GM18873 (cell line): ENCODE measurements at regions not wholly inside any gene's neighbourhood (a gene's known extent, or its start where the extent isn't known, plus 50 kb on each side); places are given as distances from the start of the nearest gene placed in this dataset.

Experiments used
- ATAC-seq: cut with Tn5 transposase; IDR thresholded peaks from one replicate; pipeline ENCODE4 v1.9.1; 2021; ENCODE audit warnings: mild to moderate bottlenecking, moderate library complexity, moderate number of reproducible peaks; ENCODE audit not compliant: unreplicated experiment, low FRiP score

DNA sequence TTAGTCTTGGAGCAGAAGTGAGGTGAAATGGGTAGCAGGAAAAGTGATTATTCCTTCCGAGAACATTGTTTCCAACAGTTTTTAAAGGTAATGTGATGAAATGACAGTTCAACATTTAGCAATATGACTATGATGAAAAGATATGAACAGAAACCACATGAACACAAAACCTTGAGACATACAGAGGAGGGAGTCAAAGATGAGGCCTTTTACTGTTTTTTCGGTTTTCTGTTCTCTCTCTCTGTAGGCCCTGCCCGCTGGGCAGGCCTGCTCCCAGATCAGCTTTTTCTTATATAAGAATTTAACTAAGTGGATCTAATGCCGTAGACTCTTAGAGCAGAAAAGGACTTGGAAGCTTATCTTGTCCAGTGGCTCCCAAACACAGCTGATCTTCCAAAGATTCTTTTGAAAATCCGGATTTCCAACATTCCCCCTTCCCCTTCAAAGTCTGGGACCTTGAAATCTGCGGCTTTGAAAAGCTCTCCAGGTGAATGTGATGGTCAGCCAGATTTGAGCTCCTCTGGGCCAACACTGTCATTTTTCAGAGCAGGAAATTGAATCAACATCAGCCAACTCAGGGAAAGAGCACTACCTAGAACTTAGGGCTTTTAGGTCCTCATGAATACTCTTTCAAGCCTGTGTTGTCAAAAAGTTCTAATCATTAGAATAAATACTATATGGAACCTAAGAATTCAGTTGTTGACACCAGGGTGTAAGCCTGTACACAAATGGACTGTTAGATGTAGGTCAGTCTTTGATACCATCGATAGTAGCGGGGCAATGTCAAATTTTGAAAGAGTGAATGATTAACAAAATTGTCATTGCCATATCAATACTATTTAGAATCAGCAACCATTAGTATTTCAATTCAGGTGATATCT lies 372.7 kb downstream of the SHQ1 start:
- no peak for ATAC-seq

DNA sequence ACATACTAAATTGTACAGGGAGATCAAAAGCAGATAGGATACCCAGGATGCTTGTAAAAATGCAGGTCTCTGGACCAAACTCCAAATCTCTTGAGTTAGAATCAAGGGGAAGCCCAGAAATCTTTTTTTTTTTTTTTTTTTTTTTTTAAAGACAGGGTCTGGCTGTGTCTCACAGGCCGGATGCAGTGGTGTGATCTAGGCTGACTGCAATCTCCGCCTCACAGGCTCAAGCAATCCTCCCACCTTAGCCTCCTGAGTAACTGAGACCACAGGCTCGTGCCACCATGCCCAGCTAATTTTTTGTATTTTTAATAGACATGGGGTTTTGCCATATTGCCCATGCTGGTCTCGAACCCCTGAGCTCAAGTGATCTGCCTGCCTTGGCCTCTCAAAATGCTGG lies 373.5 kb downstream of the SHQ1 start:
- ATAC-seq, result no peak

DNA sequence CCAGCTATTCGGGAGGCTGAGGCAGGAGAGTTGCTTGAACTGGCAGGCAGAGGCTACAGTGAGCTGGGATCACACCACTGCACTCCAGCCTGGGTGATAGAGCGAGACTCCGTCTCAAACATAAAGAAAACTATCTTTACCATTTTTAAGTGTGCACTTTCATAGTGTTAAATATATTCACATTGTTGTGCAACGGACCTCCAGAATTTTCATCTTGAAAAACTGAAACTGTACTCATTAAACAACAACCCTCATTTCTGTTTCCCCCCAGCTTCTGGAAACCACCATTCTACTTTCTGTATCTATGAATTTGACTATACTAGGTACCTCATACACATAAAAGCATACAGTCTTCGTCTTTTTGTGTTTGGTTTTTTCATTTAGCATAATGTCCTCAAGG lies 375.1 kb downstream of the SHQ1 start:
- ATAC-seq, result peak; percentile 86

DNA sequence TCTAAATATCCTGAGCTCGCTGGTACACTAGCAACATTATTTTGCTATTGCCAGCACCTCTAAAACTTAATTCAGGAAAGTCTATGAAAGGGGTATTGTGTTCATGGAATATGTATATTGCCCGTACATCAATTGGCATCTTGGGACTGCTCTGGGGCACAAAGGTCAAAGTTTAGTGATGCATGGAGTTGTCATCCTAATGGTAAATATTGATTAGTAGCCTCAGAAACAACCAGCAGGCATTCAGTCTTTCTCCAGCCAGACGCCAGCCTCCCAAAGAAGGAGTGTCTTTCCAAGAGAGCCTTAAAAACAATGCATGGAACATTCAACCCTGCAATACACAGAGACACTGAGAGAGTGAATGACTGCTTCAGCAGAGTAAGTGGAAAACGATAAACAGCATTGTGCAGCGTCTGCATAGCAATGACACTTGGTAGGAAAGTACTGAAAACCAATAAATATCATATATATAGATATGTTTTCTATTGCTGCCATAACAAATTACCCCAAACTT lies 377.3 kb downstream of the SHQ1 start:
- ATAC-seq, result no peak

DNA sequence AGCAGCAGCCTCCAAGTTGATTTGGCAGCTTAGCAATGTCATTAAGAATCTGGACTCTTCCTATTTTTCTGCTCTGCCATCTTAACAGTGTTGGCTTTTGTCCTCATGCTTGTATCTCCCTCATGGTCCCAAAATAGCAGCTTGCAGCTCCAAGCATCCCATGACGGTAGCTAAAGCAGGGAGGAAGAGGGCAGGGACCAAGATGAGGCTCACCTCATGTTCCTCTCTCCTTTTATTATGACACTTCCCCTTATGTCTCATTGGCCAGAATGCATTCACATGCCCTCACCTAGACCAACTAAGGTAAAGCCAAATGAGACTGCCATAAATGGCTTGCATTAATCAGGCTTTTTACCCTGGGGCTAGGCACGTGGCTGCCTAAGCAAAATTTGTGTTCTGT lies 382.4 kb downstream of the SHQ1 start:
- no peak for ATAC-seq

DNA sequence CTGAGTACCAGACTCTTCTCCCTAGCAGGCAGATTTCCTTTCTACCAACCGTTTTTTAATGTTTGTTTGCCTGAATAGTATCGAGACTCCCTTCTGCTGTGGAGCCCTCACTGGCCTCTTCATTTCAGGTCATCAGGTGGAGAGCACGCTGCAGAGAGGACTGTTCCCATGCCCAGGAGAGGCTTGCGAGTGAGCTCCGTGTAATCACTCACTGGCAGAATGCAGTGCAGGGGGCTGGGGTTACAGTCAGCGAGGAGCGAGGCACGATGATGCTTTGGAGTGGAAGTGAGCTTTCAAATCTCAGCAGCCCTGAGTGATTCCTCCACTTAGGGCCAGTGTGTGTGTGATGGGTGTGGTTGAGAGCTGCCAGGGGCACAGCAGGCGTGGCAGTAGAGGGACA lies 385.2 kb downstream of the SHQ1 start:
- ATAC-seq, result no peak

DNA sequence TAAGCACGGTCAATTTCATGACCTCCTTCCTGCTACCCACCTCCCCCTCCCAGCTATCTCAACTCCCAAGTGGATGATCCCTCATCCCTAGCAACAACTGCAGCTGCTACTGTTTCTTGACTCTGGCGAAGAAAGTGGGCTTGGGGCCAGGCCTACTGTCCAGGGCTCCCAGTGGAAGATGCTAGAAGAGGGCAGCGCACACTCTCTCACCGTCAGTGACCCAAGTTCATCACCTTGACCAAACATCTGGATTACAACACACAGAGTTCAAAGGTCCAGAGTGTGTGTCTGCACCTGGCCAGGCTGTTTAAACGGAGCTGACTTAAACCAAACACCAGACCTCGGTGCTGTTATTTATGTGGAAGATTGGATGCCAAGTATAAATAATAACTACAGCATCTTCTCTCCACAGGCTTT lies 385.6 kb downstream of the SHQ1 start:
- no peak for ATAC-seq

DNA sequence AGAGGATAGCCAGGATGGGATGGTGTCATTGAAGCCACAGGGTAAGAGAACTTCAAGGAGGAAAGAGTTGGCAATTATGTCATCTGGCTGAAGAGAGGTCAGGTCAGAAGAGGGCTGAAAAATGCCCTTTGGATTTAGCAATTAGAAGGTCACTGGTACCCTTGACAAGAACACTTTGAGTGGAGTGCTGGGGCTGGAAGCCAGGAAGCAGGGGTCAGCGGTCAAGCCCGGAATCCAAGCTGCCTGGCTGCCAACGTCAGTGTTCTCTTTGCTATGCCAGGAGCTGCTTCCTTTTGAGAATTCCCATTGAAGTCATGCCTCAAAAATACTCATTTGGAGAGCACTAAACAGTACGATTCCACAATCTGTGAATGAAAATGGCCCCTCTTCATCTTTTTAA lies 386.5 kb downstream of the SHQ1 start:
- no peak for ATAC-seq

DNA sequence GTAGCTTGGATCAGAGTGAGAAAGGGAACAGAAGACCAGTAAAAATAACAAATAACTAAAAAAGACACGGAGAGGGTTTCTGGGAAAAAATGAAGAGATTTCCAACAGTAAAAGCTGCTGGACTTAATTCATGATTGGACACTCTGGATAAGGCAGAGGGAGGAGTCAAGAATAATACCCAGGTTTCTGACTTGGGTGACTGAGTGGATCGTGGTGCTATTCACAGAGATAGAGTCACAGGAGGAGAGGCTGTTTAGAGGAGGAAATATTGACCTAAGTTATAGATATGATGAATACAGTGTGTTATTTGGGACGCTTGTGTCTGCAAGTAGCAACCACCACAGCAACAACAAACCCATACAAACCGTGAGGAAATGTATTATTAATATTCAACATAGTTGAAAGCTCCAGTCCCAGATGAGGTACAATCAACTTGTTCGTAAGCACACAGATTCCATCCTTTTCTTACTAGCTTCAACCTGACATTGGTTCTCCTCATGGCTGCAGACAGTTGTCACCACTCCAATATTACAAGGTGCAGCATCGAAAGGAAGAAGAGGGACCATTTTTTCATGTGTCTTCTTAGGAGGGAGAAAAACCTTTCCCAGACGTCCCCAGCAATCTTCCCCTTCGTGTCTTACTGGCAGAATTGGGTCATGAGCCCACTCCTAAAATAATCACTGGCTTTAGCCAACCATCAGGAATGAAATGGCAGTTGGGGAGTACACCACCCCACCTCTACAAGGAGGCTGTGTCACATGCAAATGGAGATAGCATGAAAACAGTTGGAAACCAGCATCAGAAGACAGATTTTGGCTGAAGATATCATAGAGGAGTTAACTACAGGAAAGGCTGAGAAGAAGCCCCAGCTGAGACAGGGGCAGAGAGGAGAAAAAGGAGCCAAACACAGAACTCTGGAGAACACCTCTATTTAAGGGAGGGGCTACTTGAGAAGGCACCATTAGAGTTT lies 387.8 kb downstream of the SHQ1 start:
- no peak for ATAC-seq

DNA sequence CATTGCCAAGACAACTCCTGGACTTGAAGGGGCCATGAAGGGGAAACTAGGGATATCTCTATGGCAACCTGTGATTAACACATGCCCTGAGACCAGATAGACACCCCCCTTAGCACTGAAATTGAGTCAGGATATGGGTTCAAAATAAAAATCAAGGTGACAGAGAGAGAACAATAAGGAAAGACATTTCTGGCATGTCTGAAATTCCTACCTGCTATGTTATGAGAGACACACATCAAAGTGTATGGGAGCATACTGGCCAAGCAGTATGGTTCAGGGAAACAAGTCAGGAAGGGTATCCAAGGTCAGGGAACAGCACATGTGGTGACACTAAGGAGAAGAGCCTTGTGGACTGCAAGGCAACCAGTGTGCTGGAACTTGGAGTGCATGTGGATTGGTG lies 388.7 kb downstream of the SHQ1 start:
- ATAC-seq, result no peak

DNA sequence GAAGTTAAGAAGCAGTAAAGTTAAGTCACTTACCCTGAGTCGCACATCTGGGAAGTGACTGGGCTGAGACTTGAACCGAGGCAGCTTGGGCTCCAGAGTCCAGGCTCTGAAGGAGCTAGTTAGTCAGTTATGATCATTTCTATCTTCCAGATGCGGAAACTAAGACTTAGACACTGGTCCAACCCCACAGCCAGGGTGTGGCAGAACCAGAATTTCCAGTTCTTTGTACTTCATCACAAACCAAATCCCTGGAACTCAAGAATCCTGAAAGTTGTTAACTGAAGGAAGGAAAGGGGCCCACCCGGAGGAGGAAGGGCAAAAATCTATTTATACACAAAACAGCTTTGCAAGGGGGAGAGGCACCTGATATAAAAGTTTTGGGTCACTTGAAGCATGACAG lies 389.9 kb downstream of the SHQ1 start:
- no peak for ATAC-seq

DNA sequence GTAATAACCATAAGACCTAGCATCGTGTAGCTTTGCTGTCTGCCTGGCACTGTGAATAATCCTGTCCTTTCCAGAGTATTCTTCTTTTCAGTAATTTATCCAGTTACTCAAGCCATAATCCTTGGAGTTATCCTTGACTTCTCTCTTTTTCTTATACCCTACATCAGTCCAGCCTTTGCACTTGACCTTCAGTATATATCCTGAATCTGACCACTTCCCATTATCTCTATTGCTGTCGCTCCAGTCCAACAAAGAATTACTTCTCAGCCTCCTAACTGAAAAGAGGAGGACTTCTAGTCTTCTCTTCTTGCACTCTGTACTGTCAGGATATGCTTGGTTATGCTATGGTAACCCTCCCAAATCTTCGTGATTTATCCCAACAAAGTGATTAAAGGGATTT lies 393.8 kb downstream of the SHQ1 start:
- no peak for ATAC-seq

DNA sequence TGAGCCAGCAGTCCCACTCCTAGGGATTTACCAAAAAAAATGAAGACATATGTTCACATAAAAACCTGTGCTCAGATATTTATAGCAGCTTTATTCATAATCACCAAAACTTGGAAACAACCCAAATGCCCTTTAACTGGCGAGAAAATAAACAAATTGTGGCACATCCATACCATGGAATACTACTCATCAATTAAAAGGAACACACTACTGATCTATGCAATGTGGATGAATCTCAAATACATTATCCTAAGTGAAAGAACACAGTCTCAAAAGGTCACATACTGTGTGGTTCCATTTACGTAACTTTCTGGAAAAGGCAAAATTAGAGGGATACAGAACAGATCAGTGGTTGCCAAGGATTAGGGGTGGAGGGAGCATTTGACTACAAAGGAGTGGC lies 394.5 kb downstream of the SHQ1 start:
- no peak for ATAC-seq

DNA sequence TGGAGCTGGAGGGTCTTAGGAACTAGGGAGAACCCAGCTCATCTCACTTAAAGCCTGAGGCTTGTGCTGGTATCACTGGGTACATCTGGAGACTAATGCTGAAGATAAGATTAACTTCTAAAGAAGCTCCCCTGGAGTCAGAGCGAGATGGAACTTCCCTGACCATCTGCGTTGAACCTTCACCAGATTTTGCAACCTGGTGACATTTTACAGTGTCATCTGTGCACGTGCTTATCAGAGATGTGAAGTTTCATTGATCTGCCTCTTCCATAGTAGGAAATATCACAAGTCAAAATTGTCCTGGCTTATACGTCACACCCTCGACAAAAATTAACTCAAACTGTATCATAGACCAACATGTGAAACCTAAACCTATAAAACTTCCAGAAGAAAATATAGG lies 395.5 kb downstream of the SHQ1 start:
- no peak for ATAC-seq

DNA sequence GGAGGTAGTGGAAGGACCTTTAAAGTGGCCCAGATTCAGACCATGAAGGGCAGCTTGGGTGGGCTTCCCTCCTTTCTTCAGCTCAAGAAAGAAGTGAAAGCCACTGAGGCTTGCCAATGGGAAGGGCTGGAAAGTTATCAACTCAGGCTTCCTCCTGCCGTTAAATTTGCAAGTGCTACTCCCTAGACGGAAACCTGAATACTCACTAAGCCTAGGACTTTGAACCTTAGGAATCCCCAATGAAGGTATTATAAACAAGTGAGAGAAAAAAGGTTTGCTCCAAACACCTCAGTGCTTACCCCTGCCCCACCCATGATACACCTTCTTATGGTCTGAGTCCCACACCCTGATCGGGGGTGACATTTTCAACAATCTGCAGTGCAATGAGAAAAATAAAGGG lies 396.4 kb downstream of the SHQ1 start:
- ATAC-seq, result no peak

DNA sequence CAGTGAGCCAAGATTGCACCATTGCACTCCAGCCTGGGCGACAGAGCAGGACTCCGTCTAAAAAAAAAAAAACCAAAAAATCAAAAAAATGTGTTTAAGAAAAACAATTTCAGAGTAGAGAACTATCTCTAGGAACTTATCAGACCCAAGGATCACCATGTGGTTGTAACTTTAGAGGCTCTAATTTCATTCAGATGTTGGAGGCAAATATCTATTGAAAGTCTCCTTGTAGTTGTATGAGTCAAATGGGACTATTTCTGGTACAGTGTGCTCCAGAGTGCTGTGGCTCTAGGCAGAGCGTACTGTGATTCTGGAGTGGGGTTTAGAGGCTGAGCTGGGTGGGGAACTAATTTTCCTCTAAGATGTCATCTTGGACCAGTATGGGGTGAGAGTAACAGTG lies 398.7 kb downstream of the SHQ1 start:
- no peak for ATAC-seq

DNA sequence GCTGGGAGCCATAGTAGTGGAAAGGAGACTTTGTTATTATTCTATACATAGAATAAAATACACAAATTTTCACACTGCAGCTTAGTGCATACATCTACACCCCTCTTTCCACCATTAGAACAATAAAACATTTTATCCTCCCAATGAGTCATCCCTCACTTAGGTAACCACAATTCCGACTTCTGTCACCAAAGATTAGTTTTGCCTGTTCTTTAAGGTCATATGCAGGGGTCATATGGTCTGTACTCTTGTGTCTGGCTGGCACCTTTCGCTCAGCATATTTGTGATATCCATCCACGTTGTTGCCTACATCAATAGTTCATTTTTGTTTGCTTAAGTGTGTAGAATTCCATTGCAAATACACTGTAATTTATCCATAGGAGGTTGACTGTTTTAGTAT lies 399.4 kb downstream of the SHQ1 start:
- ATAC-seq, result no peak

DNA sequence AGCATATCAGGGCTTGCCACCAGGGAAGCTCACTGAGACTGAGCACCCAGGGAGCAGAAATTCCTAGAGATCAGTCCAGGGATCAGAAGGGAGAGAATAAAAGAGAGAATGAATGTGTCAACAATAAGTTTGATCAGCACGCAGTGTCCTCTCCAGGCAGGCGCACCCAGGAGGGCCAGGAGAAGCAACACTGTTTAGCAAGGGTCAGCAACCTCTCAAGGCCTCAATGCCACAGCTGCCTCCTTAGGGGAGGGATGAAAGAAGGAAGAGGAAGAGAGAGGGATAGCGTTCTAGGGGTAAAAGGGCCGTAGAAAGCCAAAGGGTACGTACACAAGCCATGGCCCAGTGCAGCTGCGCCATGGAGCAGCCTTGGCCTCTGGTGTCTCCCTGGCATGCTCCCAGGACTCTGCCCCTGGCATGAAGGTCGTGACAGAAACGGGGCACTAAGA lies 399.8 kb downstream of the SHQ1 start:
- no peak for ATAC-seq

DNA sequence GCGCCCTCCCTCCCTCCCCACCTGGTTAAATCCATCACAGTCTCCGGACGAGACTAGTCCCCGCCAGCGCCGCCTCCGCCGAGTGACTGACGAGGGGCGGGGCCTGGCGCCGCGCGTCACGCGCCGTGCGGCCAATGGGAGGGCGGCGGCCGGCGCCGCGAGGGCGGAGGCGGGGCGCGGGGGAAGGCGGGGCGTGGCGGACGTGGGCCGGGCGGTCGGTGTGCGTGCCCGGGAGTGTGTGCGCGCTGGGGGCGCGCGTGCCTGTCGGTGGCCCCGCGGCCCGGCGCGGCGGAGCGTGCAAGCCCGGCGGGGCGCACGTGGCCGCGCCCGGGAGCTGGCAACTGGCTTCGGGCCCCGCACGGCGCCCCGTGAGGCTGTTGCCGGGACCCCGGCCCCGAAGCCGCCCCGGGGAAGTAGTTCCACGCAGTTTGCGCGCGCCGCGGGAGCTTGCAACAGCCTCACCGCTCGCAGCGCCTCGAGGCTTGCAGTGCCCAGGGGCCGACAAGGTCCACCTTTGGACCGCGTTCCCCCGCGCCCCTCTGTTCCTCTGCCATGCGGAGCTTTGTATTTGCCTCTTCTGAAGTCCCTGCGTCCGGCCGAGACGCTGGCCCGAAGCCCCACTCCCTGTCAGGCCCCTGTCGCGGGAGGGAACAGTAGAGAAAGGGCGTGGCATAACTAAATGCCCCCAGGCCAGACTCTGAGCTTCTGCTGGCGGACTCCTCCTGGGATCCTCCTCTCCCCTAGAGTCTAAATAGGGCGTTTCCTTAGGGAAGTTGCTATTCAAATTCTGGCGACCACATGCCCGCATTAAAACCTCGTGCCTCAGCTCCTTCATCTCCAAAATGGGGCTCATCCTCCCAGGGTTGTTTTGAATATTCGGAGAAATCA lies 400.9 kb downstream of the SHQ1 start:
- ATAC-seq, result peak; percentile 67
